IMR-90 (cell line): ENCODE measurements at regions not wholly inside any gene's neighbourhood (a gene's known extent, or its start where the extent isn't known, plus 50 kb on each side); places are given as distances from the start of the nearest gene placed in this dataset.

Experiments used
- CHD1 ChIP-seq: IDR thresholded peaks from 2 replicates; pipeline ENCODE4 v1.6.1; 2012; ENCODE audit warnings: low read depth, low read length, improper control_type of control experiment
- FOS ChIP-seq: fragments of 150-350 bp; IDR thresholded peaks from 2 replicates; pipeline ENCODE4 v1.6.1; 2016; ENCODE audit warnings: low read depth, low read length
- MAFK ChIP-seq: IDR thresholded peaks from 2 replicates; pipeline ENCODE4 v1.6.1; 2012; ENCODE audit warnings: low read depth, low read length, improper control_type of control experiment
- POLR2A ChIP-seq: IDR thresholded peaks from 2 replicates; pipeline ENCODE4 v1.6.1; 2012; ENCODE audit warnings: mild to moderate bottlenecking, low read depth, low read length
- RAD21 ChIP-seq: IDR thresholded peaks from 2 replicates; pipeline ENCODE4 v1.6.1; 2012; ENCODE audit warnings: low read length, improper control_type of control experiment
- SMC3 ChIP-seq: fragments of 150-350 bp; IDR thresholded peaks from 2 replicates; pipeline ENCODE4 v1.6.1; 2016; ENCODE audit warnings: low read depth, mild to moderate bottlenecking, antibody characterized with exemption, low read length, moderate library complexity
- TF ChIP-seq, protein P1 (sequence below): conservative IDR thresholded peaks from 2 replicates; pipeline ENCODE4 v1.5.1; 2012; ENCODE audit warnings: mild to moderate bottlenecking, low read depth, low read length, improper control_type of control experiment
- TF ChIP-seq, protein P2 (sequence below): fragments of 150-350 bp; IDR thresholded peaks from 2 replicates; pipeline ENCODE4 v1.6.1; 2017; ENCODE audit warnings: mild to moderate bottlenecking, antibody characterized with exemption, low read length, low read depth

DNA sequence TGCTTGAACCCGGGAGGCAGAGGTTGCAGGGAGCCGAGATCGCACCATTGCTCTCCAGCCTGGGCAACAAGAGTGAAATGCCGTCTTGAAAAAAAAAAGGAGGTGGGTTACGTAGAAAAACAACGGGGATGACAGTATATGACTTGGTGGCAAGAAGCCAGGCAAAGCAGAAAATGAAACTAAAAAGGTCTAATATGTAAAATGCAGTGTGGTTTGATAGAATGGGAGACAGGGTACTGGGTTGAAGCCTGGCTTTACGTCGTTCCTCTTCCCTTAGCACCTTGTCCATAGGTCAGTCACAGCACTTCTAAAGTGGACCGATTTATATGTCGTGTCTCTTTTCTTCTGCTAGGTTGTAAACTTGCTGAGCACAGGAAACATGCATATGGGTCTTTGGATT lies 274.9 kb upstream of the ZC3H12C start:
- TF ChIP-seq, protein P1, sequence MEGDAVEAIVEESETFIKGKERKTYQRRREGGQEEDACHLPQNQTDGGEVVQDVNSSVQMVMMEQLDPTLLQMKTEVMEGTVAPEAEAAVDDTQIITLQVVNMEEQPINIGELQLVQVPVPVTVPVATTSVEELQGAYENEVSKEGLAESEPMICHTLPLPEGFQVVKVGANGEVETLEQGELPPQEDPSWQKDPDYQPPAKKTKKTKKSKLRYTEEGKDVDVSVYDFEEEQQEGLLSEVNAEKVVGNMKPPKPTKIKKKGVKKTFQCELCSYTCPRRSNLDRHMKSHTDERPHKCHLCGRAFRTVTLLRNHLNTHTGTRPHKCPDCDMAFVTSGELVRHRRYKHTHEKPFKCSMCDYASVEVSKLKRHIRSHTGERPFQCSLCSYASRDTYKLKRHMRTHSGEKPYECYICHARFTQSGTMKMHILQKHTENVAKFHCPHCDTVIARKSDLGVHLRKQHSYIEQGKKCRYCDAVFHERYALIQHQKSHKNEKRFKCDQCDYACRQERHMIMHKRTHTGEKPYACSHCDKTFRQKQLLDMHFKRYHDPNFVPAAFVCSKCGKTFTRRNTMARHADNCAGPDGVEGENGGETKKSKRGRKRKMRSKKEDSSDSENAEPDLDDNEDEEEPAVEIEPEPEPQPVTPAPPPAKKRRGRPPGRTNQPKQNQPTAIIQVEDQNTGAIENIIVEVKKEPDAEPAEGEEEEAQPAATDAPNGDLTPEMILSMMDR: no peak
- TF ChIP-seq RAD21: no peak
- no peak for TF ChIP-seq SMC3
- no peak for TF ChIP-seq MAFK
- TF ChIP-seq, protein P2, sequence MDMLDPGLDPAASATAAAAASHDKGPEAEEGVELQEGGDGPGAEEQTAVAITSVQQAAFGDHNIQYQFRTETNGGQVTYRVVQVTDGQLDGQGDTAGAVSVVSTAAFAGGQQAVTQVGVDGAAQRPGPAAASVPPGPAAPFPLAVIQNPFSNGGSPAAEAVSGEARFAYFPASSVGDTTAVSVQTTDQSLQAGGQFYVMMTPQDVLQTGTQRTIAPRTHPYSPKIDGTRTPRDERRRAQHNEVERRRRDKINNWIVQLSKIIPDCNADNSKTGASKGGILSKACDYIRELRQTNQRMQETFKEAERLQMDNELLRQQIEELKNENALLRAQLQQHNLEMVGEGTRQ: no peak
- TF ChIP-seq POLR2A: no peak
- TF ChIP-seq CHD1: no peak
- no peak for TF ChIP-seq FOS
